ENCODE measurements at regions not wholly inside any gene's neighbourhood (a gene's known extent, or its start where the extent isn't known, plus 50 kb on each side); places are given as distances from the start of the nearest gene placed in this dataset.

- TF ChIP-seq CTCF (IDR thresholded peaks at IDR 0.05) (no peak), POLR2A (IDR thresholded peaks at IDR 0.05) (no peak)
These were observed 53.9 kb upstream of the TTC14 start for GRCh38 chr3:180548050-180548449.
